ENCODE measurements at regions not wholly inside any gene's neighbourhood (a gene's known extent, or its start where the extent isn't known, plus 50 kb on each side); places are given as distances from the start of the nearest gene placed in this dataset.

DNA sequence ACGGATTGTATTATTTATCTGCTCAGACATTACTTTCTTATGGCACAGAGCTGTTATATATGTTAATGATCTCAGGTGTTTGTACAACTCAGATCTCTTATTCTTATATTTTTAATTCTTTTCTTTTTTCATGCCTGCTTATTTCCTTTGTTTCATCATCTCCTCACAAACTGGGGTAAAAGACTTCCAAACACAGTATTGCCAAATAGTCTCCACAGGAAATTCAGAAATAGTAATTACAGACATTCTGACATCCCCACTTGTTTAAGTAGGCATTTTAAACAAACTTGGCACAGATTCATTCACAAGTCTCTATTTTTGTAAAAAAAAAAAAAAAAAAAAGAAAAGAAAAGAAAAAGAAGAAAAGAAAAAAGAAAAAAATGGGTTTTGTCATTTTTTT, 129.7 kb upstream of the USP38 start:
- WGBS, 2 donors = 0% methylated on average over 1 of the region's 1 CpG
- no peaks in the 10 kb centered on the region for H3K4me1 ChIP-seq
- H3K27me3 ChIP-seq = no peaks in the 10 kb centered on the region
- no peak for TF ChIP-seq EP300 (IDR thresholded peaks at IDR 0.05)
- TF ChIP-seq, protein P1, sequence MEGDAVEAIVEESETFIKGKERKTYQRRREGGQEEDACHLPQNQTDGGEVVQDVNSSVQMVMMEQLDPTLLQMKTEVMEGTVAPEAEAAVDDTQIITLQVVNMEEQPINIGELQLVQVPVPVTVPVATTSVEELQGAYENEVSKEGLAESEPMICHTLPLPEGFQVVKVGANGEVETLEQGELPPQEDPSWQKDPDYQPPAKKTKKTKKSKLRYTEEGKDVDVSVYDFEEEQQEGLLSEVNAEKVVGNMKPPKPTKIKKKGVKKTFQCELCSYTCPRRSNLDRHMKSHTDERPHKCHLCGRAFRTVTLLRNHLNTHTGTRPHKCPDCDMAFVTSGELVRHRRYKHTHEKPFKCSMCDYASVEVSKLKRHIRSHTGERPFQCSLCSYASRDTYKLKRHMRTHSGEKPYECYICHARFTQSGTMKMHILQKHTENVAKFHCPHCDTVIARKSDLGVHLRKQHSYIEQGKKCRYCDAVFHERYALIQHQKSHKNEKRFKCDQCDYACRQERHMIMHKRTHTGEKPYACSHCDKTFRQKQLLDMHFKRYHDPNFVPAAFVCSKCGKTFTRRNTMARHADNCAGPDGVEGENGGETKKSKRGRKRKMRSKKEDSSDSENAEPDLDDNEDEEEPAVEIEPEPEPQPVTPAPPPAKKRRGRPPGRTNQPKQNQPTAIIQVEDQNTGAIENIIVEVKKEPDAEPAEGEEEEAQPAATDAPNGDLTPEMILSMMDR (IDR thresholded peaks at IDR 0.05) = no peak
- no peak for TF ChIP-seq POLR2A (IDR thresholded peaks at IDR 0.05)
- no peak overlapping the region for H3K4me3 ChIP-seq
- DNase-seq (ENCODE audit: low spot score in 2 of 2) = no peak
- H3K9me3 ChIP-seq = no peaks in the 10 kb centered on the region
- no peak overlapping the region for H3K27ac ChIP-seq
- H3K36me3 ChIP-seq = no peaks in the 10 kb centered on the region

DNA sequence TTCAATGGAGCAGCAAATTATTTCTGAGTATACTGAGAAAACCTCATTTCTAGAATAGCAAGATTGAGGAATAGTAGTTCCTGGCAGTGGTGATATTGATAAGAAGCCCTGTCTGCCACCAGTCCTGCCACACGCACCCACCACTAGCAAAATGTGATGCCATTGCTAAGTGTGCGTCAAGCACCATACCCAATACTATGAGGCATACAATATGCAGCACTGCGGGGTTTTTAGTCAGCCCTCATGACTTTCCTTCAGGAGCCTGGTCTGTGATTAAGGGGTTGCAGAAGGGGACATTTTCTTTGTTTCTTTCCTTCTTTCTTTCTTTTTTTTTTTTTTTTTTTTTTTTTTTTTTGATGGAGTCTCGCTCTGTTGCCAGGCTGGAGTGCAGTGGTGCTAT, 128.7 kb upstream of the USP38 start:
- TF ChIP-seq POLR2A (IDR thresholded peaks at IDR 0.05) = no peak
- TF ChIP-seq EP300 (IDR thresholded peaks at IDR 0.05) = no peak
- TF ChIP-seq, protein P1 (IDR thresholded peaks at IDR 0.05) = no peak
- H3K36me3 ChIP-seq = no peaks in the 10 kb centered on the region
- no peaks in the 10 kb centered on the region for H3K4me1 ChIP-seq
- H3K27me3 ChIP-seq = no peaks in the 10 kb centered on the region
- H3K4me3 ChIP-seq = no peak overlapping the region
- no peak for DNase-seq (ENCODE audit: low spot score in 2 of 2)
- WGBS, 2 donors = 96% methylated on average over 4 of the region's 4 CpGs
- no peaks in the 10 kb centered on the region for H3K9me3 ChIP-seq
- H3K27ac ChIP-seq = no peak overlapping the region

DNA sequence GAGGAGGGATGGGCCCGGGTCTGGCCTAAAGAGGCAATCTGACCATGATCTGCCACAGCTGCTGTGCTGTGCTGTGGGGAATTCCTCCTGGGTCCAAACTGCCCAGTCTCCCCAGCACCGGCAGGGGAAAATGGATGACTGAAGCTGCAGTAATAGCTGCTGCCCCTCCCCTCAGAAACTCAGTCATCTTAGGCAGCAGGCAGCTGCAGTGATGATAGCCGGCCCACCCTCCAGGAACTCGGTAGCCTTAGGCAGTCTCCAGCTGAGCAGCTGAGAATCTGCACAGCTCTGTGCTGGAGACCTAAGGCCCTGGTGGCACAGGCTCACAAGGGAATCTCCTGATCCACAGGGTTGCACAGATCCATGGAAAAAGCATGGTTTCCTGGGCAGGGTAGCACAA, 113.4 kb upstream of the USP38 start:
- H3K36me3 ChIP-seq = no peaks in the 10 kb centered on the region
- no peaks in the 10 kb centered on the region for H3K4me1 ChIP-seq
- no peak overlapping the region for H3K4me3 ChIP-seq
- DNase-seq (ENCODE audit: low spot score in 2 of 2) = no peak
- no peak overlapping the region for H3K27ac ChIP-seq
- TF ChIP-seq, protein P1 (IDR thresholded peaks at IDR 0.05) = no peak
- TF ChIP-seq EP300 (IDR thresholded peaks at IDR 0.05) = no peak
- no peak for TF ChIP-seq POLR2A (IDR thresholded peaks at IDR 0.05)
- peaks cover 0 to 57% (median 4%) of the 10 kb centered on the region in 4 donors for H3K9me3 ChIP-seq
- H3K27me3 ChIP-seq = no peaks in the 10 kb centered on the region
- WGBS, 2 donors = 77 to 83% methylated on average over 3 to 4 of the region's 4 CpGs

DNA sequence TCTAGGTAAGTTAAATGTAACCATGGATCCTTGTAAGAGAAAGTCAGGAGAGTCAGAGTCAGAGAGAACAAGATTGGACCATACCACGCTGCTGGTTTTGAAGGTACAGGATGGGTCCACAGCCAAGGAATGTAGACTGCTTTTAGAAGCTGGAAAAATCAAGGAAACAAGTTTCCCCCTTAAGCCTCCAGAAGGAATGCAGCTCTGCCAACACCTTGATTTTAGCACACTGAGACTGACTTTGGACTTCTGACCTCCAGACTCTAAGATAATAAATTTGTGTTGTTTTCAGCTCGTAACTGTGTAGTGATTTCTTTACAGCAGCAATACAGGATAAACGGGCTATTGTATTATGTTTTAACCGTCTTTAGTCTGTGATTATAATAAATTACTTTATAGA, 108.0 kb upstream of the USP38 start:
- WGBS, 2 donors = 41 to 52% methylated on average over 4 of the region's 4 CpGs
- DNase-seq (ENCODE audit: low spot score in 2 of 2) = no peak
- Histone ChIP-seq H3K27me3 (no peaks in the 10 kb centered on the region), H3K4me3 (no peak overlapping the region), H3K4me1 (no peaks in the 10 kb centered on the region), H3K27ac (no peak overlapping the region), H3K9me3 (peaks cover 0 to 11% (median 0%) of the 10 kb centered on the region in 4 donors), H3K36me3 (peaks cover 0 to 4% (median 0%) of the 10 kb centered on the region in 3 donors)
- no peak for TF ChIP-seq EP300 (IDR thresholded peaks at IDR 0.05)
- no peak for TF ChIP-seq POLR2A (IDR thresholded peaks at IDR 0.05)
- TF ChIP-seq, protein P1 (IDR thresholded peaks at IDR 0.05) = no peak

DNA sequence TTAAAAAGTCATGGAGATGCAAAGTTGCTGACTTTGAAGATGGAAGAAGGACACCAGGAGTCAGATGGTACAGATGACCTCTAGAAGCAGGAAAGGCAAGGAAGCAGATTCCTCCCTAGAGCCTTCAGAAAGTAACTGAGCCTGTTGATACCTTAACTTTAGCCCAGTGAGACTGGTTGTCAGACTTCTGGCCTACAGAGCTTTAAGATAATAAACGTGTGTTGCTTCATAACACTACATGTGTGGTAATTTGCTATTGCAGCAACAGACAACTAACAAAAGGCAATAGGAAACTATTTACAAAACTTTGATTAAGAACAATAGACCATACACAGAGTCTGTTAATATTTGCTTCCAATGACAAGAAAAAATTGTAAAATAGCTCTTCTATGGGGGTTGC, 102.0 kb upstream of the USP38 start:
- TF ChIP-seq EP300 (IDR thresholded peaks at IDR 0.05) (no peak), POLR2A (IDR thresholded peaks at IDR 0.05) (no peak)
- TF ChIP-seq, protein P1 (IDR thresholded peaks at IDR 0.05) = no peak
- H3K27me3 ChIP-seq = no peaks in the 10 kb centered on the region
- WGBS, 2 donors = 56 to 65% methylated on average over 1 of the region's 1 CpG
- peaks cover 0 to 4% (median 0%) of the 10 kb centered on the region in 4 donors for H3K4me1 ChIP-seq
- no peak for DNase-seq (ENCODE audit: low spot score in 2 of 2)
- H3K4me3 ChIP-seq = no peak overlapping the region
- no peaks in the 10 kb centered on the region for H3K36me3 ChIP-seq
- H3K9me3 ChIP-seq = no peaks in the 10 kb centered on the region
- H3K27ac ChIP-seq = no peak overlapping the region
